OCI-LY7 (cell line): ENCODE measurements at regions not wholly inside any gene's neighbourhood (a gene's known extent, or its start where the extent isn't known, plus 50 kb on each side); places are given as distances from the start of the nearest gene placed in this dataset.

Experiments used
- EZH2phosphoT487 ChIP-seq: fragments of 200-600 bp; sonication (generic); IDR thresholded peaks from 2 replicates; pipeline ENCODE4 v1.6.1; 2018; ENCODE audit warnings: low read depth, borderline replicate concordance, mild to moderate bottlenecking, mixed run types, antibody characterized with exemption, low read length, moderate library complexity, mixed read lengths
- TF ChIP-seq, protein P1 (sequence below): fragments of 200-600 bp; sonication (generic); conservative IDR thresholded peaks from 2 replicates; pipeline ENCODE4 v1.5.1; 2014; ENCODE audit warnings: mild to moderate bottlenecking, antibody characterized with exemption, low read length, moderate library complexity, mixed read lengths

DNA sequence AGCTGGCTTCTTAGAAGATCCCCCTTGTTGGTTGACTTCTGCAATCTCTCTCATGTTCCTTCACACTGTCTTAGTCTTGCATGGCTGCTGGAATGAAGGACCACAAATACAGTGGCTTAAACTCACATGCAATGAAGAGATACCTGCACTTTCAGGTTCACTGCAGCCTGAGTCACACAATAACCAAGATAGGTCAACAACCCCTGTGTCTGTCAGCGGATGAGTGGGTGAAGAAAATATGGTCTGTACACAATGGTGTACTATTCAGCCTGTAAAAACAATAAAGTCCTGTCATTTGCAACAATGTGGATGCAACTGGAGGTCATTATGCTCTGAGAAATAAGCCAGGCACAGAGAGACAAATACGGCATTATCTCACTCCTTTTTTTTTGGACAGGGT is 373.8 kb upstream of the AMELY start:
- TF ChIP-seq, protein P1, sequence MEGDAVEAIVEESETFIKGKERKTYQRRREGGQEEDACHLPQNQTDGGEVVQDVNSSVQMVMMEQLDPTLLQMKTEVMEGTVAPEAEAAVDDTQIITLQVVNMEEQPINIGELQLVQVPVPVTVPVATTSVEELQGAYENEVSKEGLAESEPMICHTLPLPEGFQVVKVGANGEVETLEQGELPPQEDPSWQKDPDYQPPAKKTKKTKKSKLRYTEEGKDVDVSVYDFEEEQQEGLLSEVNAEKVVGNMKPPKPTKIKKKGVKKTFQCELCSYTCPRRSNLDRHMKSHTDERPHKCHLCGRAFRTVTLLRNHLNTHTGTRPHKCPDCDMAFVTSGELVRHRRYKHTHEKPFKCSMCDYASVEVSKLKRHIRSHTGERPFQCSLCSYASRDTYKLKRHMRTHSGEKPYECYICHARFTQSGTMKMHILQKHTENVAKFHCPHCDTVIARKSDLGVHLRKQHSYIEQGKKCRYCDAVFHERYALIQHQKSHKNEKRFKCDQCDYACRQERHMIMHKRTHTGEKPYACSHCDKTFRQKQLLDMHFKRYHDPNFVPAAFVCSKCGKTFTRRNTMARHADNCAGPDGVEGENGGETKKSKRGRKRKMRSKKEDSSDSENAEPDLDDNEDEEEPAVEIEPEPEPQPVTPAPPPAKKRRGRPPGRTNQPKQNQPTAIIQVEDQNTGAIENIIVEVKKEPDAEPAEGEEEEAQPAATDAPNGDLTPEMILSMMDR, result no peak
- TF ChIP-seq EZH2phosphoT487, result no peak
